ENCODE measurements at regions not wholly inside any gene's neighbourhood (a gene's known extent, or its start where the extent isn't known, plus 50 kb on each side); places are given as distances from the start of the nearest gene placed in this dataset.

DNA sequence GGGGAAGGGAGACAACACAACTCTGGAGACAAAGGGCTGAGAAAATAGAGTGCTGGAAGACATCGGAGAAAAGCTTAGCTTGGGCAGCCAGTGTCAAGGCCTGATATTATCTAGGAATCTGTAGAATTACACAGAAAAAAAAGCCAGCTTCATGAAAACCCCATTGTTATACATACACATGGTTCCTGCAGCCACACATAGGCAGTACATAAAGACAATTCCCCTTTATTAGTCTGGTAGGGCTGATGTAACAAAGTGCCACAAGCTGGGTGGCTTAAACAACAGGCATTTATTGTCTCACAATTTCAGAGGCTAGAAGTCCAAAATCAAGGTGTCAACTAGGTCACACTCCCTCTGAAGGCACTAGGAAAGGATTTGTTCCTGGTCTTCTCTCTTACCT, 503.5 kb downstream of the MID1IP1 start:
- TF ChIP-seq, protein P1, sequence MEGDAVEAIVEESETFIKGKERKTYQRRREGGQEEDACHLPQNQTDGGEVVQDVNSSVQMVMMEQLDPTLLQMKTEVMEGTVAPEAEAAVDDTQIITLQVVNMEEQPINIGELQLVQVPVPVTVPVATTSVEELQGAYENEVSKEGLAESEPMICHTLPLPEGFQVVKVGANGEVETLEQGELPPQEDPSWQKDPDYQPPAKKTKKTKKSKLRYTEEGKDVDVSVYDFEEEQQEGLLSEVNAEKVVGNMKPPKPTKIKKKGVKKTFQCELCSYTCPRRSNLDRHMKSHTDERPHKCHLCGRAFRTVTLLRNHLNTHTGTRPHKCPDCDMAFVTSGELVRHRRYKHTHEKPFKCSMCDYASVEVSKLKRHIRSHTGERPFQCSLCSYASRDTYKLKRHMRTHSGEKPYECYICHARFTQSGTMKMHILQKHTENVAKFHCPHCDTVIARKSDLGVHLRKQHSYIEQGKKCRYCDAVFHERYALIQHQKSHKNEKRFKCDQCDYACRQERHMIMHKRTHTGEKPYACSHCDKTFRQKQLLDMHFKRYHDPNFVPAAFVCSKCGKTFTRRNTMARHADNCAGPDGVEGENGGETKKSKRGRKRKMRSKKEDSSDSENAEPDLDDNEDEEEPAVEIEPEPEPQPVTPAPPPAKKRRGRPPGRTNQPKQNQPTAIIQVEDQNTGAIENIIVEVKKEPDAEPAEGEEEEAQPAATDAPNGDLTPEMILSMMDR (IDR thresholded peaks at IDR 0.05; ENCODE audit: insufficient read depth, low read length, poor library complexity, severe bottlenecking): no peak
- TF ChIP-seq EZH2phosphoT487 (conservative IDR thresholded peaks at IDR 0.05; ENCODE audit: low read length): no peak
